OCI-LY7 (cell line): ENCODE measurements at regions not wholly inside any gene's neighbourhood (a gene's known extent, or its start where the extent isn't known, plus 50 kb on each side); places are given as distances from the start of the nearest gene placed in this dataset.

Source experiments
- BruUV-seq: library from RNA; stranded (reverse); fragments of 400-500 nt; replicated peaks from 2 replicates; lab custom pipeline; 2021; lab: Mats Ljungman, UMichigan
- CTCF ChIA-PET: fragments of 300-600 bp; sonication (Branson Sonifier 250); formaldehyde crosslinking; loops from one replicate; lab custom pipeline; 2022; ENCODE audit warnings: antibody characterized with exemption; ENCODE audit not compliant: unreplicated experiment; lab: Charles Lee
- POLR2A ChIA-PET: fragments of 300-600 bp; sonication (Branson Sonifier 250); formaldehyde crosslinking; loops from one replicate; lab custom pipeline; 2022; ENCODE audit warnings: antibody characterized with exemption; lab: Charles Lee
- DNase-seq: peaks from one replicate; pipeline ENCODE4 v3.0.0-alpha.2; 2015; ENCODE audit warnings: low spot score
- H2AFZ ChIP-seq: fragments of 200-600 bp; sonication (generic), shearing (Covaris generic); 2 replicates; pipeline ENCODE4 v1.6.1; 2014; ENCODE audit warnings: mild to moderate bottlenecking, antibody characterized with exemption, low read length, moderate library complexity
- H3K27ac ChIP-seq: fragments of 200-600 bp; sonication (generic); 2 replicates; pipeline ENCODE4 v1.5.1; 2014; ENCODE audit warnings: mixed run types, low read depth, mild to moderate bottlenecking, moderate library complexity, low read length, inconsistent platforms; ENCODE audit not compliant: poor library complexity, severe bottlenecking
- H3K36me3 ChIP-seq: fragments of 200-600 bp; sonication (generic); 2 replicates; pipeline ENCODE4 v1.6.1; 2014; ENCODE audit warnings: mild to moderate bottlenecking, antibody characterized with exemption, low read length, moderate library complexity, mixed read lengths; ENCODE audit not compliant: insufficient read depth
- H3K4me1 ChIP-seq: fragments of 200-600 bp; sonication (generic); 2 replicates; pipeline ENCODE4 v1.5.1; 2014; ENCODE audit warnings: mild to moderate bottlenecking, low read length; ENCODE audit not compliant: insufficient read depth, poor library complexity, severe bottlenecking
- H3K4me2 ChIP-seq: fragments of 200-600 bp; sonication (generic); 2 replicates; pipeline ENCODE4 v1.6.1; 2014; ENCODE audit warnings: mild to moderate bottlenecking, low read length
- H3K4me3 ChIP-seq: fragments of 200-600 bp; sonication (generic); 2 replicates; pipeline ENCODE4 v1.5.1; 2014; ENCODE audit warnings: mild to moderate bottlenecking, low read depth, low read length; ENCODE audit not compliant: poor library complexity, severe bottlenecking
- H3K79me2 ChIP-seq: fragments of 200-600 bp; sonication (generic); 2 replicates; pipeline ENCODE4 v1.6.1; 2016; ENCODE audit warnings: low read depth, mild to moderate bottlenecking, low read length, moderate library complexity, mixed read lengths; ENCODE audit not compliant: insufficient read depth
- H3K9me2 ChIP-seq: fragments of 200-600 bp; sonication (generic); 2 replicates; pipeline ENCODE4 v1.6.1; 2016; ENCODE audit warnings: mild to moderate bottlenecking, low read length, mixed read lengths; ENCODE audit not compliant: insufficient read depth
- H3K9me3 ChIP-seq: fragments of 200-600 bp; sonication (generic); 2 replicates; pipeline ENCODE4 v1.6.1; 2014; ENCODE audit warnings: mild to moderate bottlenecking, mixed run types, low read length, mixed read lengths
- H4K20me1 ChIP-seq: fragments of 200-600 bp; sonication (generic); 2 replicates; pipeline ENCODE4 v1.6.1; 2014; ENCODE audit warnings: mild to moderate bottlenecking, antibody characterized with exemption, low read length, moderate library complexity, mixed read lengths; ENCODE audit not compliant: insufficient read depth
- CTCF ChIP-seq: fragments of 200-600 bp; sonication (generic); conservative IDR thresholded peaks from 2 replicates; pipeline ENCODE4 v1.5.1; 2014; ENCODE audit warnings: mild to moderate bottlenecking, antibody characterized with exemption, low read length, moderate library complexity, mixed read lengths
- EZH2phosphoT487 ChIP-seq: fragments of 200-600 bp; sonication (generic); IDR thresholded peaks from 2 replicates; pipeline ENCODE4 v1.6.1; 2018; ENCODE audit warnings: low read depth, borderline replicate concordance, mild to moderate bottlenecking, mixed run types, antibody characterized with exemption, low read length, moderate library complexity, mixed read lengths
- intact Hi-C: fragments of 100-400 bp; cut with micrococcal nuclease; formaldehyde crosslinking; loops from one replicate; pipeline ENCODE4 v1.10.0; 2022; ENCODE audit not compliant: unreplicated experiment

DNA sequence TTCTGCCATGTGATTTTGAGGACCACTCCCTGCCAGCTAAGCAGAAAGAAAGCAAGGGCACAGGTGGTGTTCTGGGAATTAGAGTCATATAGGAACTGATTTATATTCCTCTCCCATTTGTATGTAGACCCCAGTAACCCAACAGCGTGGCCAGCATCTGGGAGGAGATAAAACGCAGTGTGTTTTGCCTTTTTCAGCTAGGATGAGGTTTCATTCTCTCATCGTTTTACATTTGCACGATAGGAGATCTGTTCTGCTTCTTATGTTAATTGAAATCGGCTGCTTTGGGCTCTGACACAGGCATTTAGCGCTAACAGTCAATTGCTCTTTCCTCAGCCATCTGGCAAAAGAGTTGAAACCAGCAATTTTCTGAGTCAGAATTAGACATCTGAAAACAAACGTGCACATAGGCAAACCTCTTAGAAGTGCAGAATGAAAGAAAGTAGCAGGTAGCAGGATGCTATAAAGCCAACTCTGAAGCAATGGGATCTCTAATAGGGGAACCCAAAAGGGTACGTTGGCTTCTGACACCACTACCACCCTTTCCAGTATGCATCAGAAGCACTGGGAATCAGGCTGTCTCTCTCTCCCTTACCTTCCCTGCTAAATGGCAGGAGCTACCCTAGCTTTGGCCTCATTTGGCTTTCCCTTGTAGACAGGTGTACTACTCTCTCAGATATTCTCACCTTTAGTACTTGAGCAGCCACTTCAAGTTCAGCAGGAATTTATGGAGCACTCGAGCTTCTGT lies 219.1 kb downstream of the PHLDA1 start:
- POLR2A ChIA-PET, result interaction anchor here (1.4 to 1.7 kb wide), 2 partner anchors 9 to 14 kb away, joined by 4 to 6 read pairs; no protein-coding TSS in a partner anchor
- Histone ChIP-seq H3K36me3 (no peaks in the 10 kb centered on the region), H3K4me2 (no peak overlapping the region), H3K4me3 (no peak overlapping the region), H3K9me3 (peaks cover 16% of the 10 kb centered on the region; the same call in 1 of the 2 replicates), H2AFZ (peak overlapping the region; percentile 17; the same call in 1 of the 2 replicates), H3K79me2 (no peaks in the 10 kb centered on the region), H3K4me1 (peaks cover 19% of the 10 kb centered on the region), H4K20me1 (no peaks in the 10 kb centered on the region), H3K27ac (no peak overlapping the region), H3K9me2 (no peaks in the 10 kb centered on the region)
- no TSS peak for BruUV-seq
- intact Hi-C loops, result no loop called here
- CTCF ChIA-PET, result no interaction called here
- DNase-seq, result no peak
- TF ChIP-seq CTCF (no peak), EZH2phosphoT487 (no peak)

- Histone ChIP-seq H3K36me3 (no peaks in the 10 kb centered on the region), H3K9me2 (no peaks in the 10 kb centered on the region), H3K79me2 (no peaks in the 10 kb centered on the region), H3K9me3 (peaks cover 25% of the 10 kb centered on the region), H4K20me1 (no peaks in the 10 kb centered on the region), H3K4me3 (no peak overlapping the region), H3K27ac (no peak overlapping the region), H3K4me2 (no peak overlapping the region), H2AFZ (no peak overlapping the region), H3K4me1 (peaks cover 8% of the 10 kb centered on the region)
- CTCF ChIA-PET, result no interaction called here
- DNase-seq, result no peak
- POLR2A ChIA-PET, result interaction anchor here (0.6 to 1.5 kb wide), 2 partner anchors 47 to 203 kb away, joined by 3 read pairs; no protein-coding TSS in a partner anchor
- intact Hi-C loops, result no loop called here
- BruUV-seq, result no TSS peak
- TF ChIP-seq CTCF (no peak), EZH2phosphoT487 (no peak)
Observed at GRCh38 chr12:75809746-75810145, 221.8 kb downstream of the PHLDA1 start.

DNA sequence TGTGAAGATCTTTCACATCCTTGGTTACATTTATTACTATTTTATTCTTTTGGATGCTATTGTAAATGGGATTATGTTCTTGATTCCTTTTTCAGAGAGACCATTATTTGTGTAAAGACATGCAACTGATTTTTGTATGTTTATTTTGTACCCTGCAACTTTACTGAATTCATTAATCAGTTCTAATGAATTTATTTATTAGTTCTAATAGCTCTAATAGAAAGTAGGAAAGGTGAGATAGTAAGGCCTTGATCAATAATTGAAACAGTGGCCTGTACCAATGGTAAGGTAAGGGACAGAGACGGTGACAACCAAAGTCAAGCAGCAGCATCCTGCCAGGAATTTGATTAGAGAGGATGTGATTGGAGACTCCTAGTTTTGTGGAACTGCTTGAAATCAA lies 224.1 kb downstream of the PHLDA1 start:
- POLR2A ChIA-PET, result interaction anchor here (1.4 kb wide), 1 partner anchor 9 kb away, joined by 3 read pairs; no protein-coding TSS in a partner anchor
- Histone ChIP-seq H4K20me1 (no peaks in the 10 kb centered on the region), H3K79me2 (no peaks in the 10 kb centered on the region), H2AFZ (no peak overlapping the region), H3K9me2 (no peaks in the 10 kb centered on the region), H3K36me3 (no peaks in the 10 kb centered on the region), H3K27ac (no peak overlapping the region), H3K4me3 (no peak overlapping the region), H3K9me3 (peaks cover 28% of the 10 kb centered on the region), H3K4me1 (no peaks in the 10 kb centered on the region), H3K4me2 (no peak overlapping the region)
- DNase-seq, result no peak
- TF ChIP-seq EZH2phosphoT487, result no peak
- no peak for TF ChIP-seq CTCF
- CTCF ChIA-PET, result no interaction called here
- BruUV-seq, result no TSS peak
- intact Hi-C loops, result no loop called here
